ENCODE measurements at regions not wholly inside any gene's neighbourhood (a gene's known extent, or its start where the extent isn't known, plus 50 kb on each side); places are given as distances from the start of the nearest gene placed in this dataset.

GRCh38 chr1:30190511-30191153 is 532.8 kb downstream of the MATN1 start:
- Histone ChIP-seq H2AFZ (ENCODE audit: low read length) (no peak overlapping the region), H3K9me2 (replicated peaks; ENCODE audit: low read depth, low read length) (no peaks in the 10 kb centered on the region), H4K20me1 (ENCODE audit: insufficient read depth, low read length, poor library complexity, severe bottlenecking) (no peaks in the 10 kb centered on the region), H3K9ac (ENCODE audit: low read depth, low read length, poor library complexity, severe bottlenecking) (no peak overlapping the region), H3K79me2 (ENCODE audit: insufficient read depth, low read length) (no peaks in the 10 kb centered on the region), H3K36me3 (ENCODE audit: insufficient read depth, low read length) (no peaks in the 10 kb centered on the region), H3K4me1 (ENCODE audit: insufficient read depth, low read length, poor library complexity, severe bottlenecking) (no peaks in the 10 kb centered on the region), H3K9me3 (ENCODE audit: insufficient read depth, low read depth, low read length) (peaks cover 3% of the 10 kb centered on the region; the same call in 1 of the 2 replicates), H3F3A (ENCODE audit: low read depth) (no peaks in the 10 kb centered on the region), H3K27me3 (ENCODE audit: insufficient read depth, low read length, poor library complexity, severe bottlenecking) (no peaks in the 10 kb centered on the region), H3K4me3 (ENCODE audit: low read length, poor library complexity, severe bottlenecking) (no peak overlapping the region), H3K4me2 (ENCODE audit: low read depth, low read length, poor library complexity, severe bottlenecking) (no peak overlapping the region)
- no peak for TF ChIP-seq CTCF (conservative IDR thresholded peaks at IDR 0.05; ENCODE audit: low read length)
- TF ChIP-seq EZH2phosphoT487 (IDR thresholded peaks at IDR 0.05; ENCODE audit: borderline replicate concordance), result no peak

DNA sequence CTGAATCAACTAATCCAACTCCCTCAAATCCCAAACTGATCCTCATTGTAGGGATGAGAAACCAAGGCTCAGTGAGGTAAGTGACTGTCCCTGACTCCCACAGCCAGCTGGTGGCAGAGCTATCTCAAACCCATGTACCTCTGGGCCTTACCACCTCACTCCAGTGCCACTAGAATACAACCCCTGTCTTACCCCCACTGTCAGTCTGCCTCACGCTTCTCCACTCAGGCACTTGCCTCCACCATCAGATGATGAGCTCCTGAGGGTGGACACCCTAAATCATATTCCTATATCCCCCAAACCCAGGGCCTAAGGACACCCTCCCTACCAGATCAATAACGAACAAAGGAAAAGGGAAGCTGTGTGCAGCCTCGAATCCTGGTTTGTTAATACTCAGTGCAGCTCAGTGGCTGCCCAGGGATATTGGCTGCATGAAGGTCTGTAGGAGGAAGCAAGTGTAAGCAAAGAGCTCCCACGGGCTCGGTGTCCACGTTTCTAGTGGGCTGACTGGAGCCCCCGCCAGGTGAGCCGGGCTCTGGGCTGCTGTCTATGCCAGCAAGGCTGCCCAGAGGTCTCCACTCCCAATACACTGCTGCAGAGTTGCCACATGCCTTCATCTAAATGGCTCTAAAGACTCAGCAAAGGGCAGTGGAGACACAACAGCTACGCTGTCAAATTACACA is 533.4 kb downstream of the MATN1 start:
- H3K4me1 ChIP-seq (ENCODE audit: insufficient read depth, low read length, poor library complexity, severe bottlenecking), result no peaks in the 10 kb centered on the region
- no peaks in the 10 kb centered on the region for H3F3A ChIP-seq (ENCODE audit: low read depth)
- no peak overlapping the region for H3K9ac ChIP-seq (ENCODE audit: low read depth, low read length, poor library complexity, severe bottlenecking)
- TF ChIP-seq CTCF (conservative IDR thresholded peaks at IDR 0.05; ENCODE audit: low read length) (no peak), EZH2phosphoT487 (IDR thresholded peaks at IDR 0.05; ENCODE audit: borderline replicate concordance) (no peak)
- H3K36me3 ChIP-seq (ENCODE audit: insufficient read depth, low read length), result no peaks in the 10 kb centered on the region
- H3K4me3 ChIP-seq (ENCODE audit: low read length, poor library complexity, severe bottlenecking), result no peak overlapping the region
- peaks cover 3% of the 10 kb centered on the region; the same call in 1 of the 2 replicates for H3K9me3 ChIP-seq (ENCODE audit: insufficient read depth, low read depth, low read length)
- no peaks in the 10 kb centered on the region for H3K9me2 ChIP-seq (replicated peaks; ENCODE audit: low read depth, low read length)
- H3K79me2 ChIP-seq (ENCODE audit: insufficient read depth, low read length), result no peaks in the 10 kb centered on the region
- no peaks in the 10 kb centered on the region for H4K20me1 ChIP-seq (ENCODE audit: insufficient read depth, low read length, poor library complexity, severe bottlenecking)
- H3K27me3 ChIP-seq (ENCODE audit: insufficient read depth, low read length, poor library complexity, severe bottlenecking), result no peaks in the 10 kb centered on the region
- no peak overlapping the region for H3K4me2 ChIP-seq (ENCODE audit: low read depth, low read length, poor library complexity, severe bottlenecking)
- no peak overlapping the region for H2AFZ ChIP-seq (ENCODE audit: low read length)

- Histone ChIP-seq H3K4me3 (ENCODE audit: low read length, poor library complexity, severe bottlenecking) (no peak overlapping the region), H3K9me3 (ENCODE audit: insufficient read depth, low read depth, low read length) (peaks cover 3% of the 10 kb centered on the region; the same call in 1 of the 2 replicates), H3K36me3 (ENCODE audit: insufficient read depth, low read length) (no peaks in the 10 kb centered on the region), H3K9ac (ENCODE audit: low read depth, low read length, poor library complexity, severe bottlenecking) (no peak overlapping the region), H3K9me2 (replicated peaks; ENCODE audit: low read depth, low read length) (no peaks in the 10 kb centered on the region), H3F3A (ENCODE audit: low read depth) (no peaks in the 10 kb centered on the region), H3K79me2 (ENCODE audit: insufficient read depth, low read length) (no peaks in the 10 kb centered on the region), H3K27me3 (ENCODE audit: insufficient read depth, low read length, poor library complexity, severe bottlenecking) (no peaks in the 10 kb centered on the region), H4K20me1 (ENCODE audit: insufficient read depth, low read length, poor library complexity, severe bottlenecking) (no peaks in the 10 kb centered on the region), H3K4me2 (ENCODE audit: low read depth, low read length, poor library complexity, severe bottlenecking) (no peak overlapping the region), H2AFZ (ENCODE audit: low read length) (no peak overlapping the region), H3K4me1 (ENCODE audit: insufficient read depth, low read length, poor library complexity, severe bottlenecking) (no peaks in the 10 kb centered on the region)
- TF ChIP-seq EZH2phosphoT487 (IDR thresholded peaks at IDR 0.05; ENCODE audit: borderline replicate concordance), result no peak
Observed at GRCh38 chr1:30188999-30189398, 534.4 kb downstream of the MATN1 start.
